ENCODE measurements at regions not wholly inside any gene's neighbourhood (a gene's known extent, or its start where the extent isn't known, plus 50 kb on each side); places are given as distances from the start of the nearest gene placed in this dataset.

DNA sequence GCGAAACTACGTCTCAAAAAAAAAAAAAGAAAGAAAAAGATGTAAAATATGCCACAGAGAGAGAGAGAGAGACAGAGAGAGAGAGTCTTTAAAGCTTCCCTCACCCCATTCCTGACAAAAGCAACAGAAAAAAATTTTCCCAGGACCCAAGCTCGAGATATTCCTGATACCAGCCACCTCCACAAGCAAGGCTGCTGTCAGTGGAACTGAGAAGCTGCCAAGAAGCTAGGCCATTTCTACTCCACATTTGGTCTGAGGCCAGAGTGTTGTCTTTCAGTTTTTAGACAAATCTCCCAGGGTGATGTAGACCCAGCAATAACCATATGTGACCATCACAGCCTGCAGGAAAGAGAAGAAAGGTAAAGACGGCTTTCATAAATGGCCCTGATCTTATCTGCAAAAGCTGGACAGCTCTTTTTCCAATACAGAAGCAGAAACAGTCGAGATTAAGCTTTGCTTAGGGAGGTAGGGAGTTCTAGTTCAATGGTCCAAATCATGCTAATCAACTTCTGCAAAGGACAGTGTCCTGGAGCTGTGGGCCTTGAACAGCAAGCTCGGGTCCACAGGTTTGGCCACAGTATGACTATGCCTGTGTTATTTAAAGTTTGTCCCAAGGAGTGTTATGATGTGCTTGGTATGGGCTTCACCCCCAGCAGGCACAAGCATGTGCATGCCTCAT lies 130.3 kb upstream of the NUDT4 start:
- no peak overlapping the region for H3K27ac ChIP-seq
- peaks cover 0 to 7% of the 10 kb centered on the region in 2 donors for H3K4me1 ChIP-seq
- no peaks in the 10 kb centered on the region for H3K9me3 ChIP-seq
- H3K4me3 ChIP-seq, result no peak overlapping the region
- intact Hi-C loops (cut with DNase I), result no loop called here
- DNase-seq (ENCODE audit: low spot score in 2 of 2), result no peak
- H3K36me3 ChIP-seq, result no peaks in the 10 kb centered on the region
- TF ChIP-seq, protein P1, sequence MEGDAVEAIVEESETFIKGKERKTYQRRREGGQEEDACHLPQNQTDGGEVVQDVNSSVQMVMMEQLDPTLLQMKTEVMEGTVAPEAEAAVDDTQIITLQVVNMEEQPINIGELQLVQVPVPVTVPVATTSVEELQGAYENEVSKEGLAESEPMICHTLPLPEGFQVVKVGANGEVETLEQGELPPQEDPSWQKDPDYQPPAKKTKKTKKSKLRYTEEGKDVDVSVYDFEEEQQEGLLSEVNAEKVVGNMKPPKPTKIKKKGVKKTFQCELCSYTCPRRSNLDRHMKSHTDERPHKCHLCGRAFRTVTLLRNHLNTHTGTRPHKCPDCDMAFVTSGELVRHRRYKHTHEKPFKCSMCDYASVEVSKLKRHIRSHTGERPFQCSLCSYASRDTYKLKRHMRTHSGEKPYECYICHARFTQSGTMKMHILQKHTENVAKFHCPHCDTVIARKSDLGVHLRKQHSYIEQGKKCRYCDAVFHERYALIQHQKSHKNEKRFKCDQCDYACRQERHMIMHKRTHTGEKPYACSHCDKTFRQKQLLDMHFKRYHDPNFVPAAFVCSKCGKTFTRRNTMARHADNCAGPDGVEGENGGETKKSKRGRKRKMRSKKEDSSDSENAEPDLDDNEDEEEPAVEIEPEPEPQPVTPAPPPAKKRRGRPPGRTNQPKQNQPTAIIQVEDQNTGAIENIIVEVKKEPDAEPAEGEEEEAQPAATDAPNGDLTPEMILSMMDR (IDR thresholded peaks at IDR 0.05), result no peak
- no peaks in the 10 kb centered on the region for H3K27me3 ChIP-seq

DNA sequence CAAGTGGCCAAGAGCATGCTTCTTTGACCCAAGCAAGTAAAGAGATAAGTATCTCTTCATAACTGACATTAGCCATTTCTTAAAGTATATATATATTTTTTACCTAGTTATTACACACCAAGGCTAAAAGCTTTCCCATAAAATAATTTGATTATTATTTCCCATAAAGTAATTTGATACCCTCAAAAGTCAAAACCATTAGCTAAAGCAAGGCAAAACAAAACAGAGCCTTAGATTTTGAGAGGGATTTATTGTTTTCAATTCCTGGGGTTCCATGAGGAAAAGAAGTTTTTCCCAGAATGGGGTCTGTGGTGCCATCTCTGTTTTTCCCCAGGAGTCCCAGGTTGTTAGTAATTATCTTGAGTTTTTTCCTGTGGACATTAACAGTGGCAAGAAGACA lies 125.5 kb upstream of the NUDT4 start:
- intact Hi-C loops (cut with DNase I), result no loop called here

DNA sequence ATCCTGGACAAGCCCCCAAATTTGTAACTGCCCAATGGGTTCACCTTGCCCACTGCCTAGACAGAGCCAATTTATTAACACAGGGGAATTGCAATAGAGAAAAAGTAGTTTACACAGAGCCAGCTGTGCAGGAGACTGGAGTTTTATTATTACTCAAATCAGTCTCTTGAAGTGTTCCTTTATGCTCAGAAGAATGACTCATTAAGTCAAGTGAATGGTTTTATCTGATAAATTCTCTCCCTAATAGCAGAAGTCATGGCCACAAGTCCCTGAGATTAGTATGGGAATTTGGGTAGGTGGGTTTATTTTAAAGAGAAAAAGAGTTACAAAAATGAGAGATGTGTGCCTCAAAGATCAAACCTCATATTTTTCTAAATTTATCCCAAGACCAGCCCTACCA lies 122.8 kb upstream of the NUDT4 start:
- Histone ChIP-seq H3K9me3 (peaks cover 0 to 6% of the 10 kb centered on the region in 2 donors), H3K27ac (no peak overlapping the region), H3K4me1 (peaks cover 0 to 17% of the 10 kb centered on the region in 2 donors), H3K36me3 (no peaks in the 10 kb centered on the region), H3K27me3 (no peaks in the 10 kb centered on the region), H3K4me3 (no peak overlapping the region)
- no peak for DNase-seq (ENCODE audit: low spot score in 2 of 2)
- TF ChIP-seq, protein P1 (IDR thresholded peaks at IDR 0.05), result no peak
- intact Hi-C loops (cut with DNase I), result no loop called here

More for the DNA sequence above, 125.5 kb upstream of the NUDT4 start:
- H3K27me3 ChIP-seq, result no peaks in the 10 kb centered on the region
- no peak for DNase-seq (ENCODE audit: low spot score in 2 of 2)
- TF ChIP-seq, protein P1 (IDR thresholded peaks at IDR 0.05), result no peak
- no peak overlapping the region for H3K27ac ChIP-seq
- H3K4me3 ChIP-seq, result no peak overlapping the region
- peaks cover 0 to 17% of the 10 kb centered on the region in 2 donors for H3K4me1 ChIP-seq
- peaks cover 0 to 6% of the 10 kb centered on the region in 2 donors for H3K9me3 ChIP-seq
- H3K36me3 ChIP-seq, result no peaks in the 10 kb centered on the region

DNA sequence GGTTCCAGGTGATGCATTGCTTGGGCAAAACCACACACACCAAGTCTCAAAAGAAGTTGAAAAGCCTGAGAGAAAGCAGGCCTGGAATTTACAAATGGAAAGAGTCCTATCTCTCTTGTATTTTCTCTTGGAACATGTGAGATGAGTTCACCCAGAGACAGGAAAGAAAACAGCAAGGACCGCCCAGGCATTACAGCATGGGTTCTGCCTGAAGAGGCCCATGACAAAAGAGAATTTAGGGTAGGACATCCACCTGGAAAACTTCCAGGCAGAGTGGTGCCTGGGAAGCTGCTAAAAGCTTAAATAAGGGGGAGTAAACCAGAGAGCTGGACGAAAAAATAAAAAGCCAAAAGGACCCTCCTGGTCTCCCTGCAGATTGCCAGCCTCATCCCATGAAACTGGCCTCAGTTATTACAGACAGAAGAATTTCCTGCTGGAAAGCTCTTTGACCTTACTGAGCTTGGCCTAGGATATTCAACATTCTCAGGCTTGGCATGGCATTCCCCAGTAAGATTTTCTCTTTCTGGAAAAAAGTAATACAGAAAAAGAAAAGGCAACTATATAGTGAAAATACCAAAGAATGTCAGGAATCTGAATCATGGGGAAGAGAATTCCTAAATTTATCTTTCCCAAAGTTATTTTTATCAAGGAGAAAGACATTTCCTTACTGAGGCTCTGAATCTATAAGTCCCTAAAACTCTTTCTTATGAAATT lies 121.3 kb upstream of the NUDT4 start:
- DNase-seq (ENCODE audit: low spot score in 2 of 2), result no peak
- H3K4me1 ChIP-seq, result peaks cover 0 to 14% of the 10 kb centered on the region in 2 donors
- intact Hi-C loops (cut with DNase I), result no loop called here
- H3K36me3 ChIP-seq, result no peaks in the 10 kb centered on the region
- H3K27me3 ChIP-seq, result no peaks in the 10 kb centered on the region
- H3K9me3 ChIP-seq, result peaks cover 0 to 6% of the 10 kb centered on the region in 2 donors
- peak overlapping the region; percentile 49 to 56 for H3K27ac ChIP-seq
- no peak overlapping the region for H3K4me3 ChIP-seq
- TF ChIP-seq, protein P1 (IDR thresholded peaks at IDR 0.05), result no peak

DNA sequence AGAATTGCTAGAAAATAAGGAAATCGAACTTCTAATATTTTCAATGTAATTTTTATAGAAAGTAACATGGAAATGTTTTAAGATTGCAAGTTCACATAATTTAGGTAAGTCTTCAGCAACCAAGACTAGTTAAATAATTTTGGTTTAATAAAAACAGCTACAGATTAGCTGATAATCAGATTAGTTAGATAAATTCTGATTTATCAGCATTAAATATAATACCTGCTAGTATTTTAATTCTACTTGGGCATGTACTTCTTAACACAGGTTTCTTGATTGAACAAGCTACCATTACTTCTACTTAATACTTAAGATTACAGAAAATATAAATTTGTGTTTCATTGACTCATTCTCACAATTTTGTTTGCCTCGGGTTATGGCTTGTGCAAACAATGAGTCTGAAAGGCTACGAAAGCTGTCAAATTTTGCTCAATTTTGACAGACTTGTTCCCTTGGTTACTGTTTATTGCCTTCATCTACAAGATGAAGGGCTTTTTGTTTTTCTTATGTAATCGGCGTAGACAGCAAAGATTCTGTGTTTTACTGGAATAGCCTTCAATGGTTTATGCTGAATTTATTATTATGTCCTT lies 116.1 kb upstream of the NUDT4 start:
- TF ChIP-seq, protein P1 (IDR thresholded peaks at IDR 0.05), result no peak
- no peak for DNase-seq (ENCODE audit: low spot score in 2 of 2)
- Histone ChIP-seq H3K4me3 (no peak overlapping the region), H3K4me1 (peaks cover 0 to 5% of the 10 kb centered on the region in 2 donors), H3K9me3 (no peaks in the 10 kb centered on the region), H3K27me3 (no peaks in the 10 kb centered on the region), H3K27ac (no peak overlapping the region), H3K36me3 (no peaks in the 10 kb centered on the region)
- intact Hi-C loops (cut with DNase I), result no loop called here
